Natural killer cell (primary cell): ENCODE measurements at regions not wholly inside any gene's neighbourhood (a gene's known extent, or its start where the extent isn't known, plus 50 kb on each side); places are given as distances from the start of the nearest gene placed in this dataset.

ENCODE experiments used
- ATAC-seq, 3 donors: fragments of 150-1000 bp in 2 of 3; fragments of 200-7000 bp in 1 of 3; cut with Tn5 transposase; 1 replicate in 1 of 3; 2 replicates in 2 of 3; pipeline ENCODE4 v1.10.0; 2021; ENCODE audit warnings: mild to moderate bottlenecking in 2 of 3, moderate library complexity in 2 of 3
- DNase-seq, 2 donors: peaks; one replicate each; pipeline versions ENCODE4 v3.0.0 to v3.0.0-alpha.2; 2013 to 2021; ENCODE audit warnings: mixed read lengths in 1 of 2
- H3K27ac ChIP-seq: one replicate; pipeline ENCODE4 v1.5.1; 2013; ENCODE audit warnings: mild to moderate bottlenecking, low read length
- H3K27me3 ChIP-seq: one replicate; pipeline ENCODE4 v1.6.1; 2013; ENCODE audit warnings: low read length; ENCODE audit not compliant: control insufficient read depth, insufficient read depth
- H3K36me3 ChIP-seq: one replicate; pipeline ENCODE4 v1.6.1; 2013; ENCODE audit warnings: low read length; ENCODE audit not compliant: control insufficient read depth, insufficient read depth
- H3K4me1 ChIP-seq: one replicate; pipeline ENCODE4 v1.6.1; 2013; ENCODE audit warnings: low read length; ENCODE audit not compliant: control insufficient read depth, insufficient read depth
- H3K4me3 ChIP-seq: one replicate; pipeline ENCODE4 v1.5.1; 2013; ENCODE audit warnings: low read length
- H3K9me3 ChIP-seq: one replicate; pipeline ENCODE4 v1.6.1; 2013; ENCODE audit warnings: low read length; ENCODE audit not compliant: control insufficient read depth, insufficient read depth
- H3K27ac Mint-ChIP-seq, 2 donors: one replicate each; pipeline ENCODE4 v1.8.0; 2022; ENCODE audit warnings: mild to moderate bottlenecking in 2 of 2, mixed read lengths in 2 of 2, moderate library complexity in 1 of 2
- H3K27me3 Mint-ChIP-seq, 2 donors: one replicate each; pipeline ENCODE4 v1.8.0; 2022; ENCODE audit warnings: low read depth in 2 of 2, mixed read lengths in 2 of 2
- H3K36me3 Mint-ChIP-seq: one replicate; pipeline ENCODE4 v1.8.0; 2022; ENCODE audit warnings: mixed read lengths
- H3K4me1 Mint-ChIP-seq, 2 donors: one replicate each; pipeline ENCODE4 v1.8.0; 2022; ENCODE audit warnings: mixed read lengths in 2 of 2
- H3K4me3 Mint-ChIP-seq: one replicate; pipeline ENCODE4 v1.8.0; 2022; ENCODE audit warnings: mild to moderate bottlenecking, moderate library complexity, mixed read lengths
- H3K9me3 Mint-ChIP-seq, 2 donors: one replicate each; pipeline ENCODE4 v1.8.0; 2022; ENCODE audit warnings: mixed read lengths in 2 of 2
- WGBS: methylation state at CpG from one replicate; pipeline ENCODE4 v1.1.7; 2013; ENCODE audit warnings: missing lambda C conversion rate; ENCODE audit not compliant: insufficient coverage; 5-methylcytosine and 5-hydroxymethylcytosine counted together
- intact Hi-C: fragments of 100-400 bp; cut with micrococcal nuclease; formaldehyde crosslinking; loops from one replicate; pipeline ENCODE4 v1.14.2; 2022
- TF ChIP-seq, protein P1 (sequence below): fragments of 200-600 bp; IDR thresholded peaks from one replicate; pipeline ENCODE4 v1.8.0; 2022; ENCODE audit warnings: antibody characterized with exemption

- 95% methylated on average over 3 of the region's 3 CpGs for WGBS
- no peak for DNase-seq
- H3K27me3 Mint-ChIP-seq = peaks cover 8 to 10% of the 10 kb centered on the region in 2 donors
- no peaks in the 10 kb centered on the region for H3K9me3 Mint-ChIP-seq
- TF ChIP-seq, protein P1, sequence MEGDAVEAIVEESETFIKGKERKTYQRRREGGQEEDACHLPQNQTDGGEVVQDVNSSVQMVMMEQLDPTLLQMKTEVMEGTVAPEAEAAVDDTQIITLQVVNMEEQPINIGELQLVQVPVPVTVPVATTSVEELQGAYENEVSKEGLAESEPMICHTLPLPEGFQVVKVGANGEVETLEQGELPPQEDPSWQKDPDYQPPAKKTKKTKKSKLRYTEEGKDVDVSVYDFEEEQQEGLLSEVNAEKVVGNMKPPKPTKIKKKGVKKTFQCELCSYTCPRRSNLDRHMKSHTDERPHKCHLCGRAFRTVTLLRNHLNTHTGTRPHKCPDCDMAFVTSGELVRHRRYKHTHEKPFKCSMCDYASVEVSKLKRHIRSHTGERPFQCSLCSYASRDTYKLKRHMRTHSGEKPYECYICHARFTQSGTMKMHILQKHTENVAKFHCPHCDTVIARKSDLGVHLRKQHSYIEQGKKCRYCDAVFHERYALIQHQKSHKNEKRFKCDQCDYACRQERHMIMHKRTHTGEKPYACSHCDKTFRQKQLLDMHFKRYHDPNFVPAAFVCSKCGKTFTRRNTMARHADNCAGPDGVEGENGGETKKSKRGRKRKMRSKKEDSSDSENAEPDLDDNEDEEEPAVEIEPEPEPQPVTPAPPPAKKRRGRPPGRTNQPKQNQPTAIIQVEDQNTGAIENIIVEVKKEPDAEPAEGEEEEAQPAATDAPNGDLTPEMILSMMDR = no peak
- no peaks in the 10 kb centered on the region for H3K27me3 ChIP-seq
- peaks cover 21% of the 10 kb centered on the region for H3K4me1 ChIP-seq
- H3K9me3 ChIP-seq = no peaks in the 10 kb centered on the region
- H3K36me3 ChIP-seq = no peaks in the 10 kb centered on the region
- no peak for ATAC-seq
- no peak overlapping the region for H3K27ac Mint-ChIP-seq
- intact Hi-C loops = no loop called here
- H3K36me3 Mint-ChIP-seq = no peaks in the 10 kb centered on the region
- H3K4me3 ChIP-seq = no peak overlapping the region
- H3K4me3 Mint-ChIP-seq = no peak overlapping the region
- no peak overlapping the region for H3K27ac ChIP-seq
- peaks cover 29 to 34% of the 10 kb centered on the region in 2 donors for H3K4me1 Mint-ChIP-seq
Observed at GRCh38 chr1:38555130-38555529, 304.4 kb downstream of the RRAGC start.

DNA sequence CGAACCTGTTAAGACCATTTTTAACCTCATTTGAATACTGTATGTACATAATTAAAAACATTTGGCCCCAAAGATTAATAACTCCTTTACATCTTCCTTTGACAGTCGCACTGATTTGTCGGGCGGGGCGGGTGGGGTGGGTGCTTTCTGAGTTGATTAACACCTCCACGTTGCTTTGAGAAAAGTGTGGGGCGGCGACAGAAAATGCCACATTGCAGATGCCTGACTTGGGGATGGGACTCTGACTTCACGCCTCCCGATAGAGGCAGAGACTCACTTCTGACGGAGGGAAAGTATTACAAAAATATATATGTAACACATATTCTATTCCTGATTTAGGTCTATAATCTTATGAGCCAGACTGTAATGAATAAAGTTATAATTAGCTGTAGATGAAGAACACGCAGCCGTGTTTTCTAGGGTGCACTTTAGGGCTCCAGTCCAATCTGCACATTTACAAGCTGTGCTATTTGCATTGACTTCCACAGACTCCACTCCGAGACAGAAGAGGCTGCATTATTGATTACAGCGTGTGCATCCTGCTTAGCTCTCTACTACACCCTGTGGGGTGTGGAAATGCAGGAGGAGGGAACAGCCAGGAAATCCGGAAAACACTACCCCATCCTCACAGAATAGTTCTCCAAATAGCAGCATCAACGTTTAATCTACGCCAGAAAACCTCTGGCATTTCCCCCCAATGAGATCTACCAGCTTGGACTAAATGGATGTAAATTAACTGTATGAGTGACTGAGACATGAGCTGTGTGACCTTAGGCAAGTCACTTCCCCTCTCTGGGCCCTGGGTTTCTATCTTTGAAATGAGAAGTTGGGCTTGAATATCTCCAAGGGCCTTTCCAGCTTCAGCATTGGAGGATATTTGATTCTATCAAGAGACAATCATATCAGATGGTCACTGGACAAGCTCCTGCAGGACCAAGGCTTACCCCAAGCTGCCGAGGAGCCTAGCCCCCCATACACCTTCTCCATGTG, 308.0 kb downstream of the RRAGC start:
- intact Hi-C loops = no loop called here
- H3K27me3 ChIP-seq = no peaks in the 10 kb centered on the region
- no peak overlapping the region for H3K27ac ChIP-seq
- no peaks in the 10 kb centered on the region for H3K36me3 Mint-ChIP-seq
- 86% methylated on average over 7 of the region's 19 CpGs for WGBS
- no peaks in the 10 kb centered on the region for H3K4me1 ChIP-seq
- no peaks in the 10 kb centered on the region for H3K9me3 Mint-ChIP-seq
- TF ChIP-seq, protein P1 = no peak
- no peaks in the 10 kb centered on the region for H3K9me3 ChIP-seq
- H3K27ac Mint-ChIP-seq = no peak overlapping the region
- no peak overlapping the region for H3K4me3 ChIP-seq
- no peaks in the 10 kb centered on the region for H3K36me3 ChIP-seq
- no peak for ATAC-seq
- H3K4me3 Mint-ChIP-seq = no peak overlapping the region
- peaks cover 19 to 33% of the 10 kb centered on the region in 2 donors for H3K27me3 Mint-ChIP-seq
- no peak for DNase-seq
- H3K4me1 Mint-ChIP-seq = peaks cover 4 to 6% of the 10 kb centered on the region in 2 donors

GRCh38 chr1:38549191-38549590, 310.4 kb downstream of the RRAGC start:
- no peak overlapping the region for H3K4me3 ChIP-seq
- Mint-ChIP-seq H3K9me3 (no peaks in the 10 kb centered on the region), H3K4me1 (no peaks in the 10 kb centered on the region), H3K27me3 (peaks cover 19 to 34% of the 10 kb centered on the region in 2 donors), H3K36me3 (no peaks in the 10 kb centered on the region), H3K4me3 (no peak overlapping the region), H3K27ac (no peak overlapping the region)
- no peak overlapping the region for H3K27ac ChIP-seq
- no peaks in the 10 kb centered on the region for H3K27me3 ChIP-seq
- no peaks in the 10 kb centered on the region for H3K4me1 ChIP-seq
- ATAC-seq (no peak), DNase-seq (no peak)
- no peaks in the 10 kb centered on the region for H3K9me3 ChIP-seq
- 90% methylated on average over 3 of the region's 3 CpGs for WGBS
- intact Hi-C loops = no loop called here
- H3K36me3 ChIP-seq = no peaks in the 10 kb centered on the region
- TF ChIP-seq, protein P1 = no peak
